HG02642 (cell line): ENCODE measurements at regions not wholly inside any gene's neighbourhood (a gene's known extent, or its start where the extent isn't known, plus 50 kb on each side); places are given as distances from the start of the nearest gene placed in this dataset.

Experiments used
- ATAC-seq: cut with Tn5 transposase; IDR thresholded peaks from one replicate; pipeline ENCODE4 v1.9.1; 2021; ENCODE audit warnings: mild to moderate bottlenecking; ENCODE audit not compliant: unreplicated experiment, poor library complexity

GRCh38 chrY:15397556-15398280 lies 873.4 kb downstream of the NLGN4Y start:
- no peak for ATAC-seq

- ATAC-seq: no peak
These were observed 878.1 kb downstream of the NLGN4Y start for GRCh38 chrY:15402451-15402850.

GRCh38 chrY:15404551-15404950 lies 880.2 kb downstream of the NLGN4Y start:
- ATAC-seq: no peak

GRCh38 chrY:15415165-15415564 lies 890.8 kb downstream of the NLGN4Y start:
- no peak for ATAC-seq

GRCh38 chrY:15418613-15419012 lies 894.3 kb downstream of the NLGN4Y start:
- ATAC-seq: no peak

GRCh38 chrY:15424665-15425132 lies 900.4 kb downstream of the NLGN4Y start:
- ATAC-seq: peak; percentile 78

- ATAC-seq: no peak
These were observed 915.8 kb downstream of the NLGN4Y start for GRCh38 chrY:15440021-15440695.

- ATAC-seq: no peak
These were observed 916.5 kb downstream of the NLGN4Y start for GRCh38 chrY:15440696-15441408.

- ATAC-seq: no peak
These were observed 917.5 kb downstream of the NLGN4Y start for GRCh38 chrY:15441878-15442277.

GRCh38 chrY:15445871-15446270 lies 921.5 kb downstream of the NLGN4Y start:
- no peak for ATAC-seq

GRCh38 chrY:15446861-15447260 lies 922.5 kb downstream of the NLGN4Y start:
- no peak for ATAC-seq

- ATAC-seq: no peak
These were observed 923.6 kb downstream of the NLGN4Y start for GRCh38 chrY:15447959-15448358.

GRCh38 chrY:15455133-15455937 lies 931.0 kb downstream of the NLGN4Y start:
- no peak for ATAC-seq

GRCh38 chrY:15455980-15456469 lies 931.7 kb downstream of the NLGN4Y start:
- ATAC-seq: no peak

- no peak for ATAC-seq
These were observed 932.2 kb downstream of the NLGN4Y start for GRCh38 chrY:15456491-15456890.

GRCh38 chrY:15457682-15458081 lies 933.4 kb downstream of the NLGN4Y start:
- ATAC-seq: no peak

GRCh38 chrY:15458426-15458825 lies 934.1 kb downstream of the NLGN4Y start:
- ATAC-seq: no peak

- ATAC-seq: no peak
These were observed 941.6 kb downstream of the NLGN4Y start for GRCh38 chrY:15465880-15466279.

- ATAC-seq: no peak
These were observed 942.6 kb downstream of the NLGN4Y start for GRCh38 chrY:15466891-15467290.

GRCh38 chrY:15468091-15468490 lies 943.8 kb downstream of the NLGN4Y start:
- no peak for ATAC-seq
